HG03097 (cell line): ENCODE measurements at regions not wholly inside any gene's neighbourhood (a gene's known extent, or its start where the extent isn't known, plus 50 kb on each side); places are given as distances from the start of the nearest gene placed in this dataset.

Experiments used
- ATAC-seq: cut with Tn5 transposase; IDR thresholded peaks from one replicate; pipeline ENCODE4 v1.9.1; 2021; ENCODE audit not compliant: unreplicated experiment, low FRiP score

DNA sequence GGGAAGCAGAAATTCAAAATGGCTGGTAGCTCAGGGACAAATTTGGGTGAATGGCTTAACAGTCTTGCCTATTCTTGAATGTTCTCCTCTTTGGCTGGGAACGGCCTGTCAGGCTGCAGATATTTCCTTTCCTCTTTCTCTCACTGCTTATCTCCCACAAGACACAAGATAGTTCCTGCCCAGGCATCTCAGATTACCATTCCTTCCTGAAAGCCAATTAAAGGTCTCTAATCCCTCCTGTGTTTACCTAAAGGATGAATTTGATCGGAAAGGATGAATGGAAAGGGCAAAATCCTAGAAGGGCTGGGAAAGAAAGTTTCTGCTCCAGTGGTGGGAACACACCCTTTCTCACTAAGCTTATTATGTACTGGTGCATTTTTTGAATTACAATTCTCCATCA is 95.9 kb upstream of the JAG1 start:
- no peak for ATAC-seq

DNA sequence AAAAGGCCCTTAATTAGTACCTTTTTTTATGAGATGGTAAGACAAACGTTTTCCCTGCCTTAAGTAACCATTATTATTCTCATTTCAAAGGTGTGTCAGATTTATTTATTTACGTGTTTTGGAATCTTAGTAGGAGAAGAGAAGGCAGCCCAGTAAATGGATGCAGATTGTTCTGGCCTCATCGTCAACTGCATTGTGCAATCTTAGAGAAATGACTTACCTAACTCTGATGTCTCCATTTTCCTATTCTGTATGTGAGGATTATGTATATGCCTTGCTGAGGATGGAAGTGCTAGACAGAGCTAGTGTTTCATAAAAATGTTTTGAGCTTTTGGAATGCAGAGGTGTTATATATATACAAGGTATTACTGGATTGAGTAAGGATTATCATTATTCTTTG is 97.0 kb upstream of the JAG1 start:
- ATAC-seq = no peak

DNA sequence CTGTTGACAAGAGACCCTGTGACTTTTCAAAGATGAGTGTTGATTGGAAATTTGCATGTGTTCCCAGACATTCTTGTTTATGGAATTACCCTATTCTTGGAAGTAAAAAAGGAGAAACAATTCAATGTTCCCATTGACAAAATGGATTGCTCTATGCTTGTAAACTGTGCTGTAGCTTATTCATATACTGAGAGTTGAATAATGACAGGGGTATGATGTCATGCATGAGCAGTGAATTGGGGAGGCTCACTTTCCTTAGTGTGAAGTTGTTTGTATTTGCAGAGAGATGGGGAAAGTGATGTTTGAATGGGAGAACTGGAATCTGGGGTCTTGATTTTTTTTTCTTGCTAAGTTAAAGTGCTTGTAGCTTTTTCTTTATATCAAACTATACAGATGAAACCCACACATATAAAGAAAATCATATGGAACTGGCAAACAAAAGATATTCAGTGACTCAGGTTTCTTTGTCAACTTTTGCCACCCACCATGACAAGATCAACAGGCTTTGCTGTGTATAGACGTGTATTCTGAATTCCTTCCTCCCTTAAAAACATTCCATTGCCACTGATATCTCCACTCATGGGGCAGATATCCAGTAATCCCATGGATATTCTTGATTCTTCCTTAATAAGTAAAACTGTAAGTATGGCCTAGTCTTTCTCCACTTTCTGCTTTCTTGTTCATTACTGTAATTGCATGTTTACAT is 97.8 kb upstream of the JAG1 start:
- ATAC-seq = no peak

DNA sequence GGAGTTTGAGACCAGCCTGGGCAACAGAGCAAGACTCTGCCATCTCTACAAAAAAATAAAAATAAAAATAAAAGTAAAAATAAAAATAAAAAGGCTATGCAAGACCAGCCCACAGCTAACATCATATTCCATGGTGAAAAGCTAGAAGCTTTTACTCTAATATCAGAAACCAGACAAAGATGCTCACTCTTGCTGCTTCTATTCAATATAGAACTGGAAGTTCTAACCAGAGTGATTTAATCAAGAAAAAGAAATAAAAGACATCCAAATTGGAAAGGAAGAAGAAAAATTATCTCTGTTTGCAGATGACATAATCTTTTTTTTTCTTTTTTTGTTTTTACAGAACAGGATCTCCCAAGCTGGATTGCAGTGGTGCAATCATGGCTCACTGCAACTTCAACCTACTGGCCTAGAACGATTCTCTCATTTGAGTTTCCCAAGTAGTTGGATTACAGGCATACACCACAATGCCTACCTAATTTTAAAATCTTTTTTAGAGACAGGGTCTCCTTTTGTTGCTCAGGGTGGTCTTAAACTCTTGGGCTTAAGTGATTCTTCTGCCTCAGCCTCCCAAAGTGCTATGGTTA is 100.7 kb upstream of the JAG1 start:
- no peak for ATAC-seq

DNA sequence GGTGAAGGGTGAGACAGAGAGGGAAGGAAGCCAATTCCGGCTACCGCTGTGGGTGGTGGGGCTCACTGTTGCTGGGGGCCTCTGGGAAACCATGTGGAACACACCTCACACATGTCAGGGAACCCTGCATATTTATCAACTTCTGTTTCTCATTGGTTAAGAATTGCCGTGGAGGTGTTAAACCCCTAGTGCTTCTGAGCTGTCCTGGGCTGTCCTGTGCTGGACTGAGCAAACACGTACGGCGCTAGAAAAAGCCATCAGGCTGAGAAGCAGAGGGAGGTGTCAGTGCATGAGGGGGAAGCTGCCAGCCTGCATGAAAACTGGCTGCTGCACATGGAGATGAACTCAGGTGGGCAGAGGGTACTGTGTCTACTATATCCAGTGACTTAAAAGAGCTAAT is 103.9 kb upstream of the JAG1 start:
- ATAC-seq = no peak

DNA sequence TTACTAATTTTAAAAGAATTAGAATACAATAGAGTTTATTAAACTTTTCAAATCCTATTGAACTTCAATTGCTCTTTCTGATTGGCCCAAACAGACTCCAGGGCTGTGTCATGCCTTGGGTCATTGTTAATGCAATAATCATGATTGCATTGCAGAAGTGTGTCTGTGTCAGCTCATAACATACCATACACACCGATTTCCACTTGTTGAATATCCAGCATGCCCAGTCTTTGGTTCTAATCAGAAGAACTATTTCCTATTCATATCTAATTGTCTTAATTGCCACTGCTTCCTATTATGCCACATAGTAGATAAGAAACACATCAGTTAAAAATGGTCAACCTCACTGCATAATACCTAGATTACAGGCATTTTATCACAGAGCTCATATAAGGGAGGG is 106.1 kb upstream of the JAG1 start:
- ATAC-seq = no peak

DNA sequence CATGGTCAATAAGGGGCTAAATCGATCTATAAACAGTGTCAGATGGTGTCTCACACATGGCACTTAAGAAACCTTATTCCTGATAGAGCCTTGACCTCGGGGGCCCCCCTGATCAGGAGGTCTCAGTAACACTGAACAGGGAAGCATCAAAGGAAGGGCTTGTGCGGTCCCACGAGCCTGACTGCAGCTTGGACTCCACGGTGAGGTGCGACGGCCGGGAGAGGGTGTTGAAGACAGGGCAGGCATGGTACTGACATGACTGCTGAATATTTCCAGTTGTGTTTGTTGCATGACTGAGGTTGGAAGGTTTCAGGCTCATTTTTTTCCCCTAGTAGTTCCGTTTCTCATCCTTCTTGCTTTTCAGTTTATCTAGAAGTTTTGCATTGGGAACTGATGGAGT is 107.1 kb upstream of the JAG1 start:
- ATAC-seq = no peak

DNA sequence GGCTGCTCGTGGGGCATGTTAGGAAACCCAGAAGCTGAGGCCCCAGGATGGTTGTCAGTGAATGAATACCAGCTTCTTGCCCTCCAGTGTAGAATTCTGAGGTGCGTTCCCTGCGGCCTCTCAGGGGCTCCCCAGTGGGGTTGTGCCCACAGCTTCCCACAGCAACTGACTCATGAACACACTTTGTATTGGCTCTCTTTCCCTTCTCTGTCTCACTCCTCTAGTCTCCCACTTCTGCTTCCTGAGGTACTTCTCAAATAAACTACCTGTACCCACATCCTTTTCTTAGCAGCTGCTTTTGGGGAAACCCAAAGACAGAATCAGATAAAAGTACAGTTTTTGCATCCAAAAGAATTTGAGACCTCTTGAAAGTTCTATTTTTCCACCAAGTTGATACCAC is 107.7 kb upstream of the JAG1 start:
- ATAC-seq = no peak

DNA sequence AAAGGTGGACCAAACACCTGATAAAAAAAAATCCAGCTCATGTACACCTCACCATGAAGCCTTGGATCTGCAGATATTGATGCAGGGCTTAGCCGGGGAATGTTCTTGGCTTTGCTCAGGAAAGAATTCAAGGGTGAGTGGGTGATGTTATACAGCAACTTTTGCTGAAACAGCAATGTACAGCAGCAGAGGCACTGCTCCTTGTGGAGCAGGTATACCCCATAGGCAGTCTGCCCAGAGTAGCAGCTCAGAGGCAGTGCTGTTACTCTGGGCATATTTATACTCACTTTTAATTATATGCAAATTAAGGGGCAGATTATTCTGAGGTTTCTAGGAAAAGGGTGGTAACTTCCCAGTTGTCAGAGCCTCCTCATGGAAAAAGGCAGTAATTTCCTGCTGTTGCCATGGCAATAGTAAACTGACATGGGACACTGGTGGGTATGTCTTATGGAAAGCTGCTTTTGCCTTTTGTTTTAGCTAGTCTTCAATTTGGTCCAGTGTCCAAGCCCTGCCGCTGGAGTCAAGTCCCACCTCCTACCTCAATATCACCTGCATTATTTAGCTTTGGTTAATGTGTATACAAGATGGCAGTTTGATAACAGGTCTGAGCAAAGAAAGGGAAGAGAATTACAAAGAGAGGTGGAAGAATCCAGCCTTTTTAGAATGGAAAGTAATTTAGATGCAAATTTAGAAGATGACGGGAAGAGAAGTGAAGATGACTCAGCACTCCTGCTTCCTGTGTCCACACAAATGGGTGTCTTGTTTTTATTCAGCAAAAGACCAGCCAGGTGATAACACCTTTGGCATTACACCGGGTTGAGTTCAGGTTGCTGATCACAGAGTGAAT is 110.1 kb upstream of the JAG1 start:
- ATAC-seq = no peak

DNA sequence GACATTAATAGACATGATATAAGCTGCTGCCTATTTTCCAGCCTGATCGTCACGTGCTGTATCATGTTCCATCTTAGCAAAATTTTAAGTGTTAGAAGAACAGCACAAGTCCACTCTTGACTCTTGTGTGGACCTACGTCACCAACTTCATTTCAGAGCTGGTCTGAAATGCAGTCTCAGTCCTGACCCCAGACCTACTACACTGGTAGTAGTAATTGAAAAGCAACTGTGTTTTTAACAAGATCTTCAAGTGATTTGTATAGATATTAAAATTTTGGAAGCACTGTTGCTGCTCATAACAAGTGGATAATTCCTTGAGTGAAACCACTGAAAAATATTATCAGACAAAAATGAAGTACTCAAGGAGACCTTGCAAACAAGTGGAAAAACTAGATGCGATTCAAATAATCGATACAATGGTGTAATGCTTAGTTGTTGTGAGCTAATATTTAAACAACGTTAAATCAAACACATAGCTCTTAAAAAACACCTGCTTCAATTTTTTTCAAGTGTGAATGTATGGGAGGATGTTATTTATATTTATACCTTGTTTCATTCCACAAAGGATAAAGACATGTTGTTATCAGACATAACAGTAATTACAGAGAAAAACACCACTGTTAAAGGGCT is 110.9 kb upstream of the JAG1 start:
- ATAC-seq = no peak

DNA sequence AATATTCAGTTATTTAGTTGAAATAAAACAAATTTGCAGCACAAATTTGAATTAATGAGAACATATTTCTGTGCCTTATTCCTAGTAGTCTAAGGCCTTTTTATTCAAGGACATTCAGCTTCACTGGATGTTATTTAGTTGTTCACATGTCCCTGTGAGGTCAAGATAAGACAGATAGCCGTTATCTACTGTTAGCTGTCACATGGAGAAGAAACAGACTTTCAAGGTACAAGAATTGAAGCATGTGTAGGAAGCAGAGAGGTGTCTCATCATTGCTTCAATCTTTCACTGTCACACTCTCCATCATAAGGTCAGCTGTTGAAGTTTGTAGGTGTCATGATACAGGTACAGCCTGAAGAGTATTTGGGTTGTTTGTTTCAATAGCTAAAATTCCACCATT is 112.9 kb upstream of the JAG1 start:
- ATAC-seq = no peak

DNA sequence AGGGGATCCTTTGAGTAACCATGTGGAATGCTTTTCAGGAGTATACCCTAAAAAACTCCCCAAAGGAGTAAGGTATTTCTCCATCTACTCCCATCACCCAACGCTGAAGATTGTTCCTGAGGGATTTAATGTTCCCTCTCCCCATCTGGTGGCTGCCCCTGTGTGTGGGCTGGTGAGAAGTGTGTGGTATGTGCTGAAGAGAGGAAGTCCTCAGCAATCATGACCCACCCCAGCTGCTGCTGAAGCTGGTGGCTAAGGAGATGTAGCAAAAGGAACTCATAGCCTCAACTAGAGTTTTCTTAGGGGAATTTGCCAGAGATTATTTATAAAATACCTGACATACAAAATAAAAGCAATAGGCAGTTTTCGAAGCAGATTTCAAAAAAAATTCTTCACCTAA is 114.3 kb upstream of the JAG1 start:
- no peak for ATAC-seq

DNA sequence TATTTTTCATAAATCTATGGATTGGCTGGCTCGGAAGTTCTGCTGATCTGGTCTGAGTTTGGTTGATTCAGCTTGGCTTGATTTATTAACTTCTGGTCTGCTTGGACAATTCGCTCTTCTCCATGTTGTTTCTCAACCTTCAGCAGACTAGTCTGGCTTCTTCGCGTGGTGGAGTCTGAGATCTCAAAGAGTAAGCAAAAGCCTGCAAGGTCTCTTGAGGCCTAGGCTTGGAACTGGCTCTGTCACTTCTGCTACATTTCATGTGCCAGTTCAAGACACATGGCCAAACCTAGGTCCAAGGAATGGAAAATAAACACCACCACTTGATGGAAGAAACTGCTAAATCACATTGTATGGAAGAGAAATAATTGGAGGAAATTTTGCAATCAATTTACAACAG is 115.1 kb upstream of the JAG1 start:
- no peak for ATAC-seq

DNA sequence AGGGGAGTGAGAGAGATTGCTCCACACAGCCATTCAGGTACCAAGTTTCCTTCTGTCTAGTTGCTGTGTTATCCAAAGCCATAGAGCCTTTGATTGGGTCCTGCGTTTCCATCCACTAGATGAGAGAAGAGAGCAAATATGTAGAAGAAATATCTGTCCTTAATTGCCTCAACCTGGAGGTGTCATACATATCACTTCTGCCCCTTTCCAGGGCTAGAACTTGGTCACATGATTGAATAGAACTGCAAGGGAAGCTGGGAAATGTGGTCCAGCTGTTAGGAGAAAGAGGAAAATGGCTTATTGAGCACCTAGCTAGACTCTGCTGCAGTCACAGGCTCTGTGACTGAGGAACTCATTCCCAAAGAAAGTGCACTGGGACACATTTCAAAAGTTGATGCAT is 115.6 kb upstream of the JAG1 start:
- no peak for ATAC-seq

DNA sequence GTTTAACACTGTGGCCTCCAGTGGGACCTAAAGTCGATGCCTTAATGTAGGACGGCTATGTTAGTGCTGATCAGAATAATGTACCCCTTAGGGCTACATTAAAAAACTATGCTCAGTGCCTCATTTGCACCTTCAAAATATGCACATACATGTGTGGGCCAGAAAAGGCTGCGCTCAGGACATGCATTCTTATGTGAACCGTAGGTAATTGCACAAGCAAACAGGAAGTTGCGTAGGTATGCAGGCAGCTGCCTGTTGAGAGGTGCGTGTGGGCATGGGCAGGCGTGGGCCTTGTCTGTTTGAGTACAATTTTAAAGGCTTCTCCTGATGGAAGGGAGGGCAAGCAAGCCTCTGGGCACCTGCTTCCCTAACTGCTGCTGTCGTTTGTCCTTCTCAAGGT is 116.2 kb upstream of the JAG1 start:
- no peak for ATAC-seq

DNA sequence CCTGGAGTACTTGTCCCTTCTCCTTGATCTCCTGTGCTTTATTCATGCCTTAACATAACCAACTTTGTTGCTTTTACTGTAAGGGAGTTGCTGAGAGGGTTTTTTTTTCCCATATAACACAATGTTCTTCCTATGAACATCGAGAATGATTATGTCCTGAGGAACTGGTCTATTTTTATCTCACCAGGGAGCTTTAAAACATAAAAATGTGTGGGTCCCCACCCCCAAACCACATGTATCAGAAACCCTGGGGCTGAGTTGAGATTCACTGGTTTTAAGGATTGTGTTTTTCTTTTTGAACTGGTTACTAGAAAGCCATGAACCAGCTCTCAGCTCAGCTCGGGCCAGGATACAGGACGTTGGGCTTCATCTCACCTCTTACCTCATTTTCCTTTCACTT is 118.5 kb upstream of the JAG1 start:
- ATAC-seq = no peak

DNA sequence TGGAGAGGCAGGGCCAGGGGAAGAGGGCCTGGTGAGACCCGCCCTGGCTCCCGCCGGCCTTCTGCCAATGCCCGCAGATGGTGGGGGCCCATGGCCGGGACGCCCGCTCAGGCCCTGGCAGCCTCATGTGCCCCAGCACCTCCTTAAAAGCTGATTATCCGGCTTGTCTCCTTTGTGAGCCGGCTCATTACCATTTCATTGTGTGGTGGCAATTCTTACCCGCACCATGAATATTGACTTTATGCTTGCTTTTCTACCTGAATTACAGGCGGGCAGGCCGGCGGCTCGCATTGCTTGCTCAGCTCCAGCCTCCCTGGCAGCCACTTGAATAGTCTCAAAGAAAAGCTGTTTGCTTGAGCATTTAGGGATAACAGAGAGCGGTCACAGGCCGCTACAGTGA is 120.0 kb upstream of the JAG1 start:
- ATAC-seq = no peak

DNA sequence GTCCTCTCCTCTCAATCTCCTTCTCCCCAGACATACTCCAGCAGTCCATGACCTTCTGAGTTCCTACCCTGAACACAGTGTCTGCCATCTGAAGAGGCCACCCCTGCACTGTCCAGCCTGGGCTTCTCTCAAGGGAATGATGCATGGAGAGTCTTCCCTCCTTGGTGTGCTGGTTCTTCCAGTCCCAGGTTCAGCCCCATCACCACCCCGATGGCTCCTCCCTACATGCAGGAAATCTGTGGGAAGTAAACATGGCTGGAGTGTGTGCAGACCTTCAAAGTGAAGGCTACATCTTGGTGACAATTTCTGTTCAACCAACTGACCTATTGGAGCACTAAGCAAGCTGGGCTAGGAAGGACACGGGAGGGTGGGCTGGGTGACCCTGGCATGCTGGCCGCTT is 121.0 kb upstream of the JAG1 start:
- no peak for ATAC-seq

DNA sequence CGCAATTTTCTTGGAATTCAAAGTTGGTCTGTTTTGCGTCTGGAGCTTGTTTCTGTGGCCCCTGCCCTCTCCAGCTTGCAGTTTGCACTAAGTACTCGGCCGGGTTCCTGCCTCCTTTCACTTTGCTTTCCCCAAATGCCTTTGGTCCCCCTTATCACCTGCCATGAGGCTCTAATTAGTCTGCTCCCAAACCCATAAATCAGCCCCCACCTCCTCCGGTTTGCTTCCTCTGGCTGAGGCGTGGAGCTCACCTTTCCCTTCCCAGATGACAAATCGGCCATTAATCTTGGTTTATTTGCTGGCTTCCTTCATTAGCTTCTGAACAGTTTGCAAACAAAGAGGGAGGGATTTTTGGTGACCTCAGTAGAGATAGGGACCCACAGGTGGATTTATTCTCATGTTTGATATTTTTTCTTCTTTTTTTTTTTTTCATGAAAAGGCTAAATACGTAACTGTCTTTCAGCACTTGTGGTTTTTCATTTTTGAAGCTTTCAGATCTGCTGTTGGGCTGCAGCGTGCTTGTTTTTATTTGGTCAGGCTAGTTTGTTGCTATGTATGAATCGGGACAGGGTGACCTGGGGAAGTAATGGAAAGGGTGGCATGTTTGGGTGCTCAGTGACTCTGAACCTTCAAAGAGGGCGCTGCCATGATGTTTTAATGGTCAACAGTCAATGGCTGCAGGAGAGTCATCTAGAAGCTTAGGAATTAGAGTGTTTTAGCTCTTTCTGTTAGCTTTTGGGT is 121.7 kb upstream of the JAG1 start:
- no peak for ATAC-seq

DNA sequence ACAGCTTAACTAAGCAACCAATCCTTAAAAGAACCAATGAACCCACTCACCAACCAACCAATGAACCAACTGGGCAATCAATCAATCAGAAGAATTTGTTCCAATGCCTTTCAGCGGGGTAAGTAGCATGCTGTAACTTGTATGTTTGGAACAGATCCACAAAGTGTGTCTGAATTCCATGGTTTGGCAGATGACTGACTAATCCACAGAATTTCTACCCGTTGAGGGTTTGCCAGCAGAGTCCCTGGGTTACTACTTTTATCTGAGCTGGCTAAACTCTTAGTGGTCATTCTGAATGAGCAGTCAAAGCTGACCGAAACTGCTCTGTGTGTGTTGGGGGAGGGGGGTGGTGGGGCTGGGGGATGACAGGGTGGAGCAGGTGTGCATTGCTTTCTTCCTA is 125.0 kb upstream of the JAG1 start:
- no peak for ATAC-seq

DNA sequence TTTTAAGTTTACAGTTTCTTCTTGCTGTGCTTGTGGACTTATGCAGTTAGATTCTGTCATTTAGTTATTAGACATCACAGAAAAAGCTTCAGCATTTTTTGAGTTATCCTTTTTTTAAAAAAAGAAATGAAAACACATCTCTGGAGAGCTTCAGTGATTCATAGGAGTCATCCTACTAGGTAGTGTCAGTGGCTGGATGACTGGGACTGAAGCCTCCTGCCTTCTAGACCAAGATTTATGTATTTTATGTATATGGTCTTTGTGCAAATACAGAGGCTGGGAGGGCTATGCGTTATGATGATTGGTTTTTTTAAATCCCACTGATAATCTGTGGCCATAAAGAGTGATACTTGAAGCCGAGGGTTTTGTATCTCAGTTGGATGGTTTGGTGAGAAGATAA is 125.9 kb upstream of the JAG1 start:
- ATAC-seq = no peak
